Endometrium (tissue), 2 donors: ENCODE measurements at regions not wholly inside any gene's neighbourhood (a gene's known extent, or its start where the extent isn't known, plus 50 kb on each side); places are given as distances from the start of the nearest gene placed in this dataset.
"Not testable (repeated sequence)": the region's sequence is repeated elsewhere in the genome, so short reads cannot be mapped to it uniquely, and the experiment has no call there.

ENCODE experiments used
- FAIRE-seq: peaks from 2 replicates; lab custom pipeline; 2012; peaks lifted over from hg19 to GRCh38; lab: Jason Lieb, UNC
- donor health status: control.
- donor health status: control.

GRCh38 chr20:53773792-53774401 lies 180.3 kb upstream of the ZNF217 start:
- no peak for FAIRE-seq

- not testable (repeated sequence) for FAIRE-seq
These were observed 179.6 kb upstream of the ZNF217 start for GRCh38 chr20:53773066-53773791.

- FAIRE-seq: no peak
These were observed 175.4 kb upstream of the ZNF217 start for GRCh38 chr20:53769041-53769440.

GRCh38 chr20:53768329-53768728 lies 174.7 kb upstream of the ZNF217 start:
- no peak for FAIRE-seq

- no peak for FAIRE-seq
These were observed 173.7 kb upstream of the ZNF217 start for GRCh38 chr20:53767206-53767930.

- FAIRE-seq: no peak
These were observed 170.8 kb upstream of the ZNF217 start for GRCh38 chr20:53764415-53764800.

GRCh38 chr20:53763707-53764414 lies 170.2 kb upstream of the ZNF217 start:
- FAIRE-seq: no peak

- not testable (repeated sequence) for FAIRE-seq
These were observed 168.8 kb upstream of the ZNF217 start for GRCh38 chr20:53762423-53762798.

GRCh38 chr20:53760025-53760441 lies 166.4 kb upstream of the ZNF217 start:
- no peak for FAIRE-seq

GRCh38 chr20:53757472-53757913 lies 163.9 kb upstream of the ZNF217 start:
- no peak for FAIRE-seq

- no peak for FAIRE-seq
These were observed 162.3 kb upstream of the ZNF217 start for GRCh38 chr20:53755733-53756531.

GRCh38 chr20:53753880-53754459 lies 160.3 kb upstream of the ZNF217 start:
- no peak for FAIRE-seq

- no peak for FAIRE-seq
These were observed 159.6 kb upstream of the ZNF217 start for GRCh38 chr20:53752971-53753879.

GRCh38 chr20:53752583-53752970 lies 158.9 kb upstream of the ZNF217 start:
- FAIRE-seq: no peak

- no peak for FAIRE-seq
These were observed 158.1 kb upstream of the ZNF217 start for GRCh38 chr20:53751620-53752318.

- no peak for FAIRE-seq
These were observed 157.4 kb upstream of the ZNF217 start for GRCh38 chr20:53750827-53751619.

GRCh38 chr20:53749499-53749898 lies 155.9 kb upstream of the ZNF217 start:
- no peak for FAIRE-seq

- no peak for FAIRE-seq
These were observed 155.3 kb upstream of the ZNF217 start for GRCh38 chr20:53748821-53749421.
